ENCODE measurements at regions not wholly inside any gene's neighbourhood (a gene's known extent, or its start where the extent isn't known, plus 50 kb on each side); places are given as distances from the start of the nearest gene placed in this dataset.
"Not testable (repeated sequence)": the region's sequence is repeated elsewhere in the genome, so short reads cannot be mapped to it uniquely, and the experiment has no call there.

DNA sequence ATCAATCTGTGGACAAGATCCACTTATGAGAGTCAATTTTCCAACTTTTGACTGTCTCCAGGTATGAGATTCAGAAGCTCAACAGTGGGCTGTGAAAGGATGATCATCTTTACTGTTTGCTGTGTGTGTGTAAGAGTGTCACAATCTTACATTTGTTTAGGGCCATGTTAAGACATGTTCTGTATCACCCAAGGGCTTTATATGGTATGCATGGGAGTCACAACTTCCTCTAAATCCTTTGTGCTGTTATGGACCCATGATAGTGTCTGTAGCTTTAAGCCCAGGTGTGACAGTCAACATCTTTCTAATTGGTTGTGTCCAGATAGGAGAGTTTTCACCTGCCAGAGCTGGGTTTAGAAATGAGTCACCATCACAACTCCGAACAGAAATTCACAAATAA is 70.2 kb downstream of the ZNF726 start:
- H3K27ac ChIP-seq (ENCODE audit: insufficient read depth, low read depth, low read length, poor library complexity, severe bottlenecking); H3K36me3 ChIP-seq (ENCODE audit: control insufficient read depth, insufficient read depth, low read length); H3K4me1 ChIP-seq (ENCODE audit: control insufficient read depth, insufficient read depth, low read length); H3K9me3 ChIP-seq (ENCODE audit: control insufficient read depth, low read length); H3K27me3 ChIP-seq (ENCODE audit: control insufficient read depth, insufficient read depth, low read length, poor library complexity, severe bottlenecking); H3K4me3 ChIP-seq (ENCODE audit: insufficient read depth, low read depth, low read length): not testable (repeated sequence)
- WGBS, 2 experiments: 77 to 81% methylated on average over 1 of the region's 1 CpG

DNA sequence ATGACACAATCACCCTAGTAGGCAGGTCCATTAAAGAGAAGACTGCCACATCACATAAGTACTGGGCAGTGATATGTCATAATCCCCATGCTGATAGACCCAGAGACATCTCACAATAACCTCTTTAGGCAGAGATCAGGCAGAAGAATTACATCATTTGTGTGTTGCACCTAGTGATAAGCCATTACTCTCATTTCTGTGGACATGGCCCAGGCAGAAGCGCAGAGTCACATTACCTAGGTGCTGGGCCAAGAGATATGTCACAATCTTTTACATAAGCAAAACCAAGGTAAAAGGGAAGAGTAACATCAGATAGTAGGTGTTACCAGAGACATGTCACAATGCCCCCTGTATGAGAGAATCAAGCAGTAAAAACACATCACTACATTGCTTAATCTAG is 71.9 kb downstream of the ZNF726 start:
- no peak overlapping the region for H3K4me3 ChIP-seq (ENCODE audit: insufficient read depth, low read depth, low read length)
- no peak overlapping the region for H3K27ac ChIP-seq (ENCODE audit: insufficient read depth, low read depth, low read length, poor library complexity, severe bottlenecking)
- peaks cover 7% of the 10 kb centered on the region for H3K9me3 ChIP-seq (ENCODE audit: control insufficient read depth, low read length)
- 86 to 92% methylated on average over 1 of the region's 1 CpG for WGBS, 2 experiments
- H3K36me3 ChIP-seq (ENCODE audit: control insufficient read depth, insufficient read depth, low read length): no peaks in the 10 kb centered on the region
- H3K4me1 ChIP-seq (ENCODE audit: control insufficient read depth, insufficient read depth, low read length): no peaks in the 10 kb centered on the region
- no peaks in the 10 kb centered on the region for H3K27me3 ChIP-seq (ENCODE audit: control insufficient read depth, insufficient read depth, low read length, poor library complexity, severe bottlenecking)

DNA sequence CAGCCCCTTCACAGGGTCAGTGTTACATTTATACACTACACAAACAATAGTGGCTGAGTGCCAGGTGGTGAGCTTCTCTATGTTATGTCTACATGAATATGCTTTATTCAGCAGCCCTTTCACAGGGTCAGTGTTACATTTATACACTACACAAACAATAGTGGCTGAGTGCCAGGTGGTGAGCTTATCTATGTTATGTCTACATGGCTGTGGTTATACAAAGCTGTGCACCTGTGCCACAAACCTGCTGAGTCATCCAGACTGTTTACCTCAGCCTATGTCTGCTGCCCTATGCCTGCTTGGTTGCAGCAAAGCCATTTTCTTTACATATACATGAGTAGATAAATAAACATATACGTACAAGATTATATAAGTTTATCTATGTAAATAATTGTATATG is 76.5 kb downstream of the ZNF726 start:
- peaks cover 12% of the 10 kb centered on the region for H3K9me3 ChIP-seq (ENCODE audit: control insufficient read depth, low read length)
- H3K4me1 ChIP-seq (ENCODE audit: control insufficient read depth, insufficient read depth, low read length): no peaks in the 10 kb centered on the region
- H3K27ac ChIP-seq (ENCODE audit: insufficient read depth, low read depth, low read length, poor library complexity, severe bottlenecking): no peak overlapping the region
- H3K27me3 ChIP-seq (ENCODE audit: control insufficient read depth, insufficient read depth, low read length, poor library complexity, severe bottlenecking): no peaks in the 10 kb centered on the region
- H3K4me3 ChIP-seq (ENCODE audit: insufficient read depth, low read depth, low read length): no peak overlapping the region
- no CpG with 5 or more reads among the region's 1 CpG for WGBS, 2 experiments
- no peaks in the 10 kb centered on the region for H3K36me3 ChIP-seq (ENCODE audit: control insufficient read depth, insufficient read depth, low read length)

DNA sequence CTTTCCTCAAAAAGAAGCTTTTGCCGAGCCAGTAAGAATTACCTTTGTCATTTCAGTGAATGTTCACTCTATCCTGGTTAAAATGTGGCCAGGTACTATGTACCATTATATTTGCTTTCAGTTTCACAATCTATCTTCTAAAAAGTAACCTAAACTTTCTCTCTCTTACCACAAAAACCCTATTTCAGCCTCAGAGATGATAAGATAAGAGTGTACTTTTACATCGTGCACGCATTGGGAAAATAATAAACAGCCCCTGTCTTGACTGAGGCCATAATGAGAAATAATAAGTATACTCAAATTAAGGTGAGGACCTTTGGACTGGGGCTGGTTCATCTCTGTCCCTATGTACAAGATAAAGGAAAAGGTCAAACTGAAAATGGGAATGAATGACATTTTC is 77.7 kb downstream of the ZNF726 start:
- Histone ChIP-seq H3K9me3 (ENCODE audit: control insufficient read depth, low read length) (peaks cover 8% of the 10 kb centered on the region), H3K36me3 (ENCODE audit: control insufficient read depth, insufficient read depth, low read length) (no peaks in the 10 kb centered on the region), H3K27me3 (ENCODE audit: control insufficient read depth, insufficient read depth, low read length, poor library complexity, severe bottlenecking) (no peaks in the 10 kb centered on the region), H3K27ac (ENCODE audit: insufficient read depth, low read depth, low read length, poor library complexity, severe bottlenecking) (no peak overlapping the region), H3K4me3 (ENCODE audit: insufficient read depth, low read depth, low read length) (no peak overlapping the region), H3K4me1 (ENCODE audit: control insufficient read depth, insufficient read depth, low read length) (no peaks in the 10 kb centered on the region)
- 82 to 91% methylated on average over 3 of the region's 3 CpGs for WGBS, 2 experiments

DNA sequence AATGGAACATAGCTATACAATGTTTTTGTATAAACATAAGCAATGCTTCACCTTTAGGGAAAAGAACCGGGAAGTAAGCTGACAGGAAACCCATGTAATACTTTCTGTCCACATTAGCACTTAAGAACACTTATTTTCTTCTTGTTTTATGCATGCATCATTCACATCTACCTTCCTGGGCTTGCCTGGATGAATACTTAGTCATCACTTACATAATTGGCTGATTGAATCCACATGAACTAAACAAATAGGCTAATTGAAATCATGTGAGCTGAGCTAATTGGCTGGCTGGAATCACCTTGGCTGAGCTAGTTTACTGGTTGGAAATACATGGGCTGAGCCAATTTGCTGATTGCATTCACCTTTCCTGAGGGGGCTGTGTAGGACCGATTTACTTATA is 78.8 kb downstream of the ZNF726 start:
- H3K27me3 ChIP-seq (ENCODE audit: control insufficient read depth, insufficient read depth, low read length, poor library complexity, severe bottlenecking): no peaks in the 10 kb centered on the region
- no peak overlapping the region for H3K27ac ChIP-seq (ENCODE audit: insufficient read depth, low read depth, low read length, poor library complexity, severe bottlenecking)
- H3K36me3 ChIP-seq (ENCODE audit: control insufficient read depth, insufficient read depth, low read length): no peaks in the 10 kb centered on the region
- H3K9me3 ChIP-seq (ENCODE audit: control insufficient read depth, low read length): peaks cover 8% of the 10 kb centered on the region
- no peaks in the 10 kb centered on the region for H3K4me1 ChIP-seq (ENCODE audit: control insufficient read depth, insufficient read depth, low read length)
- no peak overlapping the region for H3K4me3 ChIP-seq (ENCODE audit: insufficient read depth, low read depth, low read length)
- WGBS, 2 experiments: 69 to 75% methylated on average over 2 of the region's 2 CpGs

DNA sequence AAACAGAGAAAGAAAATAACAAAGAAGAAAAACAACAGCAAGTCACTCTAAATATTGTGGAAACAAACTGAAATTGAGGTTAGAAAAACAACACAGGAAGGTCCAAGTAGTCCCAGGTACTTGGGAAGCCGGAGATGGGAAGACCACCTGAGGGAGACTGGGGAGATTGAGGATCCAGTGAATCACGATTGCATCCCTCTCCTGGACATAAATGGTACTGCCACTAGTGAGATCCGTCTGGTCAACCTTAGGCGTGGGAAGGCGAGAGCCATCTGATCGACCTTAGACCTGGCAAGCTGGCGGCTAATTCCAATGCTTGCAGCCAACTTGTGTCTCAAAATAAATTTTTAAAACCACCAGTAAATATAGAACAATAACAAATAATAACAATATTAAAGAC is 81.9 kb downstream of the ZNF726 start:
- no peaks in the 10 kb centered on the region for H3K36me3 ChIP-seq (ENCODE audit: control insufficient read depth, insufficient read depth, low read length)
- no peak overlapping the region for H3K4me3 ChIP-seq (ENCODE audit: insufficient read depth, low read depth, low read length)
- 64 to 74% methylated on average over 7 of the region's 7 CpGs for WGBS, 2 experiments
- no peaks in the 10 kb centered on the region for H3K4me1 ChIP-seq (ENCODE audit: control insufficient read depth, insufficient read depth, low read length)
- H3K9me3 ChIP-seq (ENCODE audit: control insufficient read depth, low read length): peaks cover 10% of the 10 kb centered on the region
- H3K27me3 ChIP-seq (ENCODE audit: control insufficient read depth, insufficient read depth, low read length, poor library complexity, severe bottlenecking): no peaks in the 10 kb centered on the region
- H3K27ac ChIP-seq (ENCODE audit: insufficient read depth, low read depth, low read length, poor library complexity, severe bottlenecking): no peak overlapping the region

DNA sequence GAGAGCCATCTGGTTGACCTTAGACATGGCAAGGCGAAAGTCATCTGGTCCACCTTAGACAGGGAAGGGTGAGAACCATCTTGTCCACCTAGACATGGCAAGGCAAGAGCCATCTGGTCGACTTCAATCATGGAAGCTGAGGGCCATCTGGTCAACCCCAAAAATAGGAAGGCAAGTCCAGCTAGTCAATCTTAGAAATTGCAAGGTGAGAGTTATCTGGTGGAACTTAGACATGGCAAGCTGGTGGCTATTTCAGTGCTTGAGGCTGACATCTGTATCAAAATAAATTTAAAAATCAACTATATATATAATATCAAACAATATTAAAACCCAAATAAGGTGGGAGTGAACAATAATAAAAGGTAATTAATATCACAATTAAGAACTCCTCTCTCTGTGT is 83.9 kb downstream of the ZNF726 start:
- H3K27ac ChIP-seq (ENCODE audit: insufficient read depth, low read depth, low read length, poor library complexity, severe bottlenecking): no peak overlapping the region
- H3K9me3 ChIP-seq (ENCODE audit: control insufficient read depth, low read length): peaks cover 12% of the 10 kb centered on the region
- no peaks in the 10 kb centered on the region for H3K36me3 ChIP-seq (ENCODE audit: control insufficient read depth, insufficient read depth, low read length)
- 63 to 64% methylated on average over 2 of the region's 2 CpGs for WGBS, 2 experiments
- no peak overlapping the region for H3K4me3 ChIP-seq (ENCODE audit: insufficient read depth, low read depth, low read length)
- no peaks in the 10 kb centered on the region for H3K4me1 ChIP-seq (ENCODE audit: control insufficient read depth, insufficient read depth, low read length)
- H3K27me3 ChIP-seq (ENCODE audit: control insufficient read depth, insufficient read depth, low read length, poor library complexity, severe bottlenecking): no peaks in the 10 kb centered on the region

DNA sequence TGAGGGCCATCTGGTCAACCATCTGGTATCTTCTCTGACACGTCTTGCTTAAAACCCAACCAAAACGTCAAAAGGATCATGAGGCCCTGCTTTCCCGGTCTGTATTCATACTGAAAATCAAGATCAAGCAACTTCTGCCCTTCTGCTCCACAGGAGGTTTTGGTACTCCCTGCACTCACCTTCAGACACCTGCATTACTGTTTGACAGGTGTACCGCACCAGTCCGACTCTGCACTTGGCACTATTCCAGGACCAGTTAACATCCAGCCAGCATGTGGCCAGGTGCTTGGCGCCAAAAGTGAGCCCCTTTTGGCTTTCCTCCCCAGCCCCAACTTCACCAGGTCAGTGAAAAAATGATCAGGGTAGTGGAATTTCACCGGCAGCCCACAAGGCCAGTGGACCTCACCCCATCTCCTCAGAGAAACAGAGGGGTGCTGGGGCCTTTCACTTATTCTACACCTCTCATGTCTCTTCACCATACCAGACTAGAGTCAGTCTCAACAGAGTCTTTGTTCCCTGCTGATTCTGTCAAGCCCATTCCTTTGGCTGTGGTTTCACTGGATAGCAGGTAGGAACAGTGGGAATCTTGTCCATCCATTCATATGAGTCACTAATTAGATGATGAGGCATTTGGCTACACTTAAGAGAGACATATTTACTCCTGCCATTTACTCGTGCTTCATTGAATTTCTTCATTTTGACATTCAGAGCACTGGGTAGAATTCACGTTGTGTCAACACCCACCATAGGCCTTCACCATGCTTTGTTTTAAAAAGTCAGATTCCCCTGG is 85.3 kb downstream of the ZNF726 start:
- WGBS, 2 experiments: 72 to 76% methylated on average over 9 of the region's 9 CpGs
- Histone ChIP-seq H3K27ac (ENCODE audit: insufficient read depth, low read depth, low read length, poor library complexity, severe bottlenecking) (no peak overlapping the region), H3K27me3 (ENCODE audit: control insufficient read depth, insufficient read depth, low read length, poor library complexity, severe bottlenecking) (no peaks in the 10 kb centered on the region), H3K9me3 (ENCODE audit: control insufficient read depth, low read length) (peaks cover 12% of the 10 kb centered on the region), H3K36me3 (ENCODE audit: control insufficient read depth, insufficient read depth, low read length) (no peaks in the 10 kb centered on the region), H3K4me1 (ENCODE audit: control insufficient read depth, insufficient read depth, low read length) (no peaks in the 10 kb centered on the region), H3K4me3 (ENCODE audit: insufficient read depth, low read depth, low read length) (no peak overlapping the region)

DNA sequence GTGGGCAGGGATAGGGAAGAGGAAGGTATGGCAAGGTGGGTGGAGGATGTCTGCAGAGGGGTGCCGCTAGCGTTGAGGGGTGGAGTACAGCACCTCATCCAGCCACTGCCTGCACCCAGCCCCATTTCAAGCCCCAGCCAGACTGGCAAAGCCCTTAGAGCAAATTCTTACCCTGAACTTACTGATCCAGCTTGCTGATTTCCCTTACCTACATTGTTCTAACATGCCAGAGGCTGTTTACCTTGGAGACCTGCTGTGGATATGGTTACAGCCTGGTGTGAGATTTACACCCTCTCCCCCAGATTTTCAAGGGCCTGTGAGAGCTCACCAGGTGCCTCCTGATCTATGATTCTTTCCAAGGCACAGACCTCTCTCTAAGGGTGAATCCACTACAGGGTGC is 86.0 kb downstream of the ZNF726 start:
- no peaks in the 10 kb centered on the region for H3K27me3 ChIP-seq (ENCODE audit: control insufficient read depth, insufficient read depth, low read length, poor library complexity, severe bottlenecking)
- H3K27ac ChIP-seq (ENCODE audit: insufficient read depth, low read depth, low read length, poor library complexity, severe bottlenecking): no peak overlapping the region
- H3K36me3 ChIP-seq (ENCODE audit: control insufficient read depth, insufficient read depth, low read length): no peaks in the 10 kb centered on the region
- 86 to 94% methylated on average over 2 of the region's 2 CpGs for WGBS, 2 experiments
- no peaks in the 10 kb centered on the region for H3K4me1 ChIP-seq (ENCODE audit: control insufficient read depth, insufficient read depth, low read length)
- peaks cover 13% of the 10 kb centered on the region for H3K9me3 ChIP-seq (ENCODE audit: control insufficient read depth, low read length)
- H3K4me3 ChIP-seq (ENCODE audit: insufficient read depth, low read depth, low read length): no peak overlapping the region

DNA sequence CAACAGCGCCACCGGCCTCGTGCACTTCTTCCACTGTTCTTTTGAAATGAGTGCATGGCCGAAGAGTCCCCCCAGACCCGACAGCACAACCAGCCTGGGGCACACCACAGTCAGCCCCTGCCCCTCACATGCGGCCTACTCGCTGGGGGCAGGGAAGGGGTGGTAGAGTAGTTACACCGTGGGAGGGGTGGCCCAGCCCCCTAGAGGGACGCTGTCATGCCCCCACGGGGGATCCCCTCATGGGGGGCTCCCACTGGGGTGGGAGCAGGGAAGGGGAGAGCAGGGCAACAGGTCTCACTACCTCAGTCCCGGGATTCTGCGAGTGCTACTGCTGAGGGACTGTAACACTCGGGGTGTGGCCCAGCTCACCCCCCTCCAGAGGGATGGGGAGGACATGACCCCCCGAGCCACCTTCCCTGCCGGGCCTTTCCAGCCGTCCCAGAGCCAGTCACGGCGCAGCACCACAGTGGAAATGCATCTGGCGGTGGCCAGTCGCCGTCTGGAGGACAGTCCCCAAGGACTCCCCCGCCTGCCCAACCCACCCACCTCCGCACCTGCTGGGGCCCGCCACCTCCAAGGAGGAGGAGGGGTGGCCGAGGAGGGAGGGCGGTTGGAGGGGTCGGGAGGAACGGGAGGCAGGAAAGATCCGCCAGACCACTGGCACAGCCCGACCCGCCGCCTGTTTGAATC is 84.6 kb upstream of the ZNF254 start:
- Histone ChIP-seq H3K4me3 (ENCODE audit: insufficient read depth, low read depth, low read length) (no peak overlapping the region), H3K27ac (ENCODE audit: insufficient read depth, low read depth, low read length, poor library complexity, severe bottlenecking) (no peak overlapping the region), H3K9me3 (ENCODE audit: control insufficient read depth, low read length) (peaks cover 15% of the 10 kb centered on the region), H3K27me3 (ENCODE audit: control insufficient read depth, insufficient read depth, low read length, poor library complexity, severe bottlenecking) (no peaks in the 10 kb centered on the region), H3K4me1 (ENCODE audit: control insufficient read depth, insufficient read depth, low read length) (no peaks in the 10 kb centered on the region), H3K36me3 (ENCODE audit: control insufficient read depth, insufficient read depth, low read length) (no peaks in the 10 kb centered on the region)
- WGBS, 2 experiments: 87 to 90% methylated on average over 32 of the region's 32 CpGs

Data from ectodermal cell (in vitro differentiated cells).